Cerebellar cortex (tissue), 1 donor: ENCODE measurements at regions not wholly inside any gene's neighbourhood (a gene's known extent, or its start where the extent isn't known, plus 50 kb on each side); places are given as distances from the start of the nearest gene placed in this dataset.

Source experiments
- DNase-seq: peaks from one replicate; pipeline ENCODE4 v3.0.0-alpha.2; 2015; ENCODE audit warnings: low spot score

GRCh38 chr11:92703449-92703830 lies 266.0 kb upstream of the MTNR1B start:
- DNase-seq = no peak

DNA sequence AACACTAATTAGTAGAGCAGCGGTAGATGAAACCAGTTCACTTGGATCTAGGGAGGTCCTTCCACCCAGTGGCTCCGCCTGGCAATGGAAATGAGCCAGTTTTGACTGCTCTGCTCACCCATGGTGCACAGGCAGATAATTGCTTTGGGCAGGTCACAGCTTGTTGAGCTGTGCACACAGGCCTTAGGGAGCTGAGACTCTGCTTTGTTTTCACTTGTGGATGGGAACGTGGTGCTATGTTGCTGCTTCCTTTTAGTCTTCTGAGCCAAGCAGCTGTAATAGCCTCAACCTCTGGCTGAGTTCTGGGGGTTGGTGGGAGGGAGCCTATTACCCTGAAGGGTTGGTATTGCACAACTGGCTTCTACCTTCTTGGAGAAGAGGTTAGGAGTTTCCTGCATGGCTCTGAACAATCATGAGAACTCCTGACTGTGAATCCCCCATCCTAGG lies 262.3 kb upstream of the MTNR1B start:
- DNase-seq = no peak

- DNase-seq = no peak
These were observed 261.8 kb upstream of the MTNR1B start for GRCh38 chr11:92707665-92708064.

DNA sequence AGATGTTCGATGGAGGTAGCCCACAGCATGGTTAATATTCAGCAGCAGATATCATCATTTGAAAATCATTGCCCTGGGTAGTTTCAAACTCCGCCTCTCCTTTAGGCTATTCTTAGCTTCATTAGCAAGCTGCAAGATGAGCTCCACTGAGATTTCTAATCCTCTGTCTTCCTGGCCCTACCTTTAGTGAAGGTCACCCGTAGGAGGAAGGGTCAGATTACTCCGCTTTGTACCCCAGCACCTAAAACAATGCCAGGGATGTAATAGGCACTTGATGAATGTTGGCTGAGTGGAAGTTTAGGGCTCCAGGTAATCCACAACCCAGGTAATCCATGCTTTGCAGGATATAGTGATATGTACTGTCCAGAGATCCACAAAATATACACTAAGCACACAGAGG lies 260.1 kb upstream of the MTNR1B start:
- DNase-seq = no peak

DNA sequence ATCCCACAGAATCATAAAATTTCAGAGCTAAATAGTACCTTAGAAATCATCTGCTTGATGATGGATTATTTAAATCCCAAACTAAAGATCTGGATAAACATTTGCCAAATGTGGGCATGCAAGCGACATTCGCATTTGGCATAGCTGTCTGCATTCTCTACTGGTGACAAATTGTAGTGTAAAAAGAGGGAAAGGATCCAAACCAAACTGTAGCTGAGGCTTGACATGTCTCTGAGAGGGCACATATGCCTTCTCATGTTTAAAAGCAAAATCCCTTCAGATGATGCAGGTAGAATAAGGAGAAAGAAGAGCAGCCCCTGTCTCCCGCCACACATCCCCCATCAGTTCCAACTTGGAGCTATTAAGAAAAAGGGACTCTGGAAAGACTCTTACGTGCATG lies 257.5 kb upstream of the MTNR1B start:
- no peak for DNase-seq

GRCh38 chr11:92714111-92714510 lies 255.3 kb upstream of the MTNR1B start:
- DNase-seq = no peak

DNA sequence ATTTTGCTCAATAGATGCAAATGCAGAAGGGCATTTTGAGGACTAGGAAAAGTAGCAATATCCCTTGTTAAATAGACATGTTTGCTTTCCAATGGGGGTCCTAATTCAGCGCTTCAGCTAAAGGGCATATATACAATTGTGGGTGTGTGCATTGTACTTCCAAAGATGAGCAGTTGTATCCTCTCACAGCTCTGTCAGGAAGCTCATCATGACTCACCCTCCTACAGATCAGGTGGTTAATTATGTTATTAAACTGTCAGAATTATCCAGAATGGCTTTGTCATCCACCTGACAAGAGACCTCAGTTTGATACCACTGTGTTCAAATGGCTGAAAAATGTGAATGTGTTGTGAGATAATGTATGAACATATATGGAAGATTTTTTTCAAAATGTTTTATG lies 252.2 kb upstream of the MTNR1B start:
- DNase-seq = no peak

DNA sequence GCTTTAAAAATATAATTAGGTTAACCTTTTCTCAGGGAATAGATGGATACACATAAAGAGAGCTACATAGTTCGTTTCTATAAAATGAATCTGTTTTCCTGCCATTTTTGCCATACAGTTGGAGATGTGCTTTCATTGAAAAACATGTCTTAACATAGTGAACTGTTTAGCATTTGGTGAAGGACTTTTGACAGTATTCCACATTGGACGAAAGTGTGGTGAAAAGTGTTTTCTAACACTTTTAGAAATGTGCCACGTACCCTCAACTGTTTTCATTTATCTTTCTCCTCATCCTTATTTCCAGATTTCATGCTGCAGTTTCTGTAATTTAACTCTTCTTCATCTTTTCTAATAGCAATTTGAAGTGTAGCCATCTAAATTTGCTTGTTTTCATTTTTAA lies 249.1 kb upstream of the MTNR1B start:
- no peak for DNase-seq

DNA sequence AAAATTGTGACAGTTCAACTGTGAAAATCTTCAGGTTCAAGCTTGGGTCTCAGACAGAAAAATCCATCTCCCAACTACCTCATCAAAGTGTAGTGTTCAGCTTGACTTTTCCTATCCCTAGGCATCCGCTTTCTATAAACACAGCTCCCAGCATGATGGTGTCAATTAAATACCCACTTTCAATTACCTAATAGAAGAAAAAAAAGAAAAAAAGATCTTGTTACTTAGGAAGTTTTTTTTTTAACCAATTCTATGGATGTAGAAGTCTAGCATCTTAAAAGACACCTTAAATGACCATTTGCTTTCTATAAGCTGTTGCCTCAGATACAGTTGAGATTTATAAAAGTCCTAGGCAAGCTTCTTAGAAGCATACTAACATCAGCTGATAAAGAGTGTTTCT lies 244.1 kb upstream of the MTNR1B start:
- no peak for DNase-seq

DNA sequence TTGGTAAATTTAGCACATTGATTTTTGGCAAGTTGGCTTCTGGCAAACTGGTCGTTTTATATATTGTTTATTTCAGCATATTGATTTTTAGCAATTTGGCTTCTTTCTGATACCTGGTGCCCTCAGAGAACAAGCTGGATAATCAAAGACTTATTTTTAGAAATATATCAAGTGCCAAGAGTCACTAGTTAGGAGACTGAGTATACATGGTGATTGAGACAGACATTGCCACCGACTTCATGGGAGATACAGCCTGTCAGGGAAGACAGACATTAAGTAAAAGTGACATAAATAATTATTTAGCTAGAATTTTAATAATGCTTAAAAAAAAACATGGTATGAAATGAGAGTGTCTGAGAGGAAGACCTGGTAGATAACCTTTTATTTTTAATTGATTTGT lies 242.3 kb upstream of the MTNR1B start:
- DNase-seq = no peak

DNA sequence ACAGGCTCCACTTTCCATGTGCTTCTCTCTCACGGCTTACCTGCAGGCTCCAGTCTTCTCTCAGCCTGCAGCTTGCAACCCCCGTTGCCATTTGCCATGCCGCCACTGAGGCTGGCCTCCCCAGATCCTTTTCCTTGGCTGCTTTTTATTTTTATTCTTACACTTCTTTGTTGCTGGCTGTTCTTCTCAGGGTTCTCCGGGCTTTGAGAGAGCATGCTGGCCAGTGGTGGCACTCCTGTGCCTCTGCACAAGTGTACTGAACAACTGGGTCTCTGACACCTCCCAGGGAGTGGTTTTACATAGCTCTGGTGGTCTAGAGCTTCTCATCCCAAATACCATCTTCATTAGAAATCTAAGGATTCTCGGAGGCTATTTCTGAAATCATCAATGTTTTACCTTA lies 241.7 kb upstream of the MTNR1B start:
- no peak for DNase-seq

DNA sequence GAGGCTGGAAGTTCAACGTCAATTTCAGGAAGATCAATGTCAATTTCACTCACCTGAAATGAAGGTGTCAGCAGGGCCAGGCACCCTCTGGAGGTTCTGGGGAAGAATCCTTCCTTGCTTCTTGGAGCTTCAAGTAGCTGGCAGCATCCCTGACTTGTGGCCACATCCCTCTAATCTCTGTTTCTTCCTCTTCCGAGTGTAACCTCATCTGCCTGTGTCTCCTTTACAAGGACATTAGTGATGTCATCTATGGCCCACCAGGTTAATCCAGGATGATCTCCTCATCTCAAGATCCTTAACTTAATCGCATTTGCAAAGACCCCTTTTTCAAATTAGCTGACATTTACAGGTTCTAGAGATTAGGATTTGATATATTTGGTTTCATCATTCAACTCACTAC lies 240.8 kb upstream of the MTNR1B start:
- no peak for DNase-seq

GRCh38 chr11:92735039-92735438 lies 234.4 kb upstream of the MTNR1B start:
- peak; percentile 7 for DNase-seq

- no peak for DNase-seq
These were observed 231.2 kb upstream of the MTNR1B start for GRCh38 chr11:92738276-92738675.

GRCh38 chr11:92739041-92739440 lies 230.4 kb upstream of the MTNR1B start:
- peak; percentile 5 for DNase-seq

DNA sequence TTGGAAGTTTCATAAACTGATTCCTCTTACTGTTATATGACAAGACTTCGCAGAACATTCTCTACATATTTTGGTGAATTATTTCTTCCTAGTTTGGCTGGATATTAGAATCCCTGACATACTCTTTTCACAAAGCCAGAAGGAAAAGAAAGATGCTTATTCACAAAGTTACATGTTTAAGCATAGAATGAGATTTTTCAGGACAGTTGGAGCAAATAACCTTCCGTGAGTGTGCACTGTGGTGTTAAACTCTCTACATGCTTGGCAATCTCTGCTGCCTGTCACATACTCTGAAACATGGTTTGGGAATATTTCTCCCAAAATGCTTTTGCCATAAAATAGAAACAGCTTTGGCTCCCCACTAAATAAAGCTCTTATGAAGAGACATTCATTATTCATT lies 230.0 kb upstream of the MTNR1B start:
- no peak for DNase-seq

GRCh38 chr11:92740276-92740675 lies 229.2 kb upstream of the MTNR1B start:
- DNase-seq = no peak

- no peak for DNase-seq
These were observed 224.4 kb upstream of the MTNR1B start for GRCh38 chr11:92744929-92745585.

GRCh38 chr11:92750794-92751193 lies 218.7 kb upstream of the MTNR1B start:
- no peak for DNase-seq

DNA sequence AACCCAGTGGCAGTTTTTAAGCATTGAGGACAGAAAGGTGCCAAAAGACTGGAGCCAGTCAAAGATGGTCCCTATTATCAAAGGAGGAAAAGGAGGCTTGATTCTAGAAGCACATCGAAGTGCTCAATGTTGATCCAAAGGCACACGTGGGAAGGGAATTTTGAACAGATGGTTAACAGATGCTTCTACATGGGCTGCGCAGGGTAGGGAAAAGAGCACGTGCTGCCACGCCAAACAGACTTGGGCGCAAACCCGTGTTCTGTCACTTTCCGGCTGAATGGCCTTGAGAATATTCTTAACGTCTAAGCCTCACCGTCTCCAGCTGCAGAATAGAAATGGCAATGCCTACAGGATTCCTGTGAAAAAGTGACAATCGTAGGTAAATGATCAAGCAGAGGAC lies 217.9 kb upstream of the MTNR1B start:
- no peak for DNase-seq

- no peak for DNase-seq
These were observed 217.3 kb upstream of the MTNR1B start for GRCh38 chr11:92752122-92752521.

DNA sequence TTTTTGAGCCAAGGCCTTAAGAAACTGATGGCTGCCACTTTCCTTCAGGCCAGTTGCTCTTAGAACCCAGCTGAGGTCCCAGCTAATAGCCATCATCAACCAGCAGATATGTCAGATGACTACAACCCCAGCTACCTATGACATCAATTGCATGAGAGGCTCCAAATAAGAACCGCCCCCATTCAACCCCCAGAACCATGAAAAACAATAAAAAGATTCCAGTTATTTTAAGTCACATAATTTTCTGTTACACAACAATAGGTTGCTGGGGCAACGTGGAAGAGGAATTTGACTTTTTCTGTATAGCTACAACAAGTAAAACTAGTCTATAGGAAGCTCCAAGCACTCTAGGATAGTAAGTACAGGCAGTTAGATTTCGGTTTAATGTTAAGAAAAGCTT lies 216.3 kb upstream of the MTNR1B start:
- DNase-seq = no peak

GRCh38 chr11:92758241-92758780 lies 211.1 kb upstream of the MTNR1B start:
- no peak for DNase-seq

GRCh38 chr11:92759571-92760214 lies 209.8 kb upstream of the MTNR1B start:
- no peak for DNase-seq
